ENCODE measurements at regions not wholly inside any gene's neighbourhood (a gene's known extent, or its start where the extent isn't known, plus 50 kb on each side); places are given as distances from the start of the nearest gene placed in this dataset.

GRCh38 chr15:98386561-98386960, 261.8 kb upstream of the IGF1R start:
- Histone ChIP-seq H3K4me3 (ENCODE audit: low read length, poor library complexity, severe bottlenecking) (no peak overlapping the region), H3K9ac (ENCODE audit: low read depth, low read length, poor library complexity, severe bottlenecking) (no peak overlapping the region), H3K9me2 (replicated peaks; ENCODE audit: low read depth, low read length) (no peaks in the 10 kb centered on the region), H4K20me1 (ENCODE audit: insufficient read depth, low read length, poor library complexity, severe bottlenecking) (no peaks in the 10 kb centered on the region), H3K9me3 (ENCODE audit: insufficient read depth, low read depth, low read length) (no peaks in the 10 kb centered on the region), H3K4me2 (ENCODE audit: low read depth, low read length, poor library complexity, severe bottlenecking) (no peak overlapping the region), H2AFZ (ENCODE audit: low read length) (no peak overlapping the region), H3K36me3 (ENCODE audit: insufficient read depth, low read length) (no peaks in the 10 kb centered on the region), H3K27me3 (ENCODE audit: insufficient read depth, low read length, poor library complexity, severe bottlenecking) (no peaks in the 10 kb centered on the region), H3K79me2 (ENCODE audit: insufficient read depth, low read length) (no peaks in the 10 kb centered on the region), H3K4me1 (ENCODE audit: insufficient read depth, low read length, poor library complexity, severe bottlenecking) (no peaks in the 10 kb centered on the region), H3F3A (ENCODE audit: low read depth) (no peaks in the 10 kb centered on the region)
- TF ChIP-seq, protein P1, sequence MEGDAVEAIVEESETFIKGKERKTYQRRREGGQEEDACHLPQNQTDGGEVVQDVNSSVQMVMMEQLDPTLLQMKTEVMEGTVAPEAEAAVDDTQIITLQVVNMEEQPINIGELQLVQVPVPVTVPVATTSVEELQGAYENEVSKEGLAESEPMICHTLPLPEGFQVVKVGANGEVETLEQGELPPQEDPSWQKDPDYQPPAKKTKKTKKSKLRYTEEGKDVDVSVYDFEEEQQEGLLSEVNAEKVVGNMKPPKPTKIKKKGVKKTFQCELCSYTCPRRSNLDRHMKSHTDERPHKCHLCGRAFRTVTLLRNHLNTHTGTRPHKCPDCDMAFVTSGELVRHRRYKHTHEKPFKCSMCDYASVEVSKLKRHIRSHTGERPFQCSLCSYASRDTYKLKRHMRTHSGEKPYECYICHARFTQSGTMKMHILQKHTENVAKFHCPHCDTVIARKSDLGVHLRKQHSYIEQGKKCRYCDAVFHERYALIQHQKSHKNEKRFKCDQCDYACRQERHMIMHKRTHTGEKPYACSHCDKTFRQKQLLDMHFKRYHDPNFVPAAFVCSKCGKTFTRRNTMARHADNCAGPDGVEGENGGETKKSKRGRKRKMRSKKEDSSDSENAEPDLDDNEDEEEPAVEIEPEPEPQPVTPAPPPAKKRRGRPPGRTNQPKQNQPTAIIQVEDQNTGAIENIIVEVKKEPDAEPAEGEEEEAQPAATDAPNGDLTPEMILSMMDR (conservative IDR thresholded peaks at IDR 0.05; ENCODE audit: low read length): no peak
- no peak for TF ChIP-seq EZH2phosphoT487 (IDR thresholded peaks at IDR 0.05; ENCODE audit: borderline replicate concordance)

DNA sequence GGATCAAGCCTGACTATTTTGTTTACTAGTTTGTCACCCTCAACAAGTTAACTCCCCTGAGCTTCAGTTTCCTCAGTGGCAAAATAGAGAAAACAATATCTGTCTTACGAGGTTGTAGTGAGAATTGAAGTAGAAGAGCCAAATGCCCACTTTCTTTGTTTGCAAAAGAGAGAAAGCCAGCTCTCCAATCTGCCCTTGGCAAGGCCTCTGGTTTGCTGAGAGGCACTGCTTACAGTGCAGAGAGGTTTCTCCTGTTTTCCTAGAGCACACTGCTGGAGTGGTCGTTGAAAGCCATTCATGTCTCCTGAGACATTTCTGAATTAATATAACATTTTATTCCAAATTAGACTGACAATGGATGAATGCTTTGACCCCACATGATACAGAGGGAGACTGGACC, 260.5 kb upstream of the IGF1R start:
- Histone ChIP-seq H3K4me1 (ENCODE audit: insufficient read depth, low read length, poor library complexity, severe bottlenecking) (no peaks in the 10 kb centered on the region), H3F3A (ENCODE audit: low read depth) (no peaks in the 10 kb centered on the region), H3K4me2 (ENCODE audit: low read depth, low read length, poor library complexity, severe bottlenecking) (no peak overlapping the region), H3K27me3 (ENCODE audit: insufficient read depth, low read length, poor library complexity, severe bottlenecking) (no peaks in the 10 kb centered on the region), H4K20me1 (ENCODE audit: insufficient read depth, low read length, poor library complexity, severe bottlenecking) (no peaks in the 10 kb centered on the region), H2AFZ (ENCODE audit: low read length) (no peak overlapping the region), H3K9me3 (ENCODE audit: insufficient read depth, low read depth, low read length) (no peaks in the 10 kb centered on the region), H3K9me2 (replicated peaks; ENCODE audit: low read depth, low read length) (no peaks in the 10 kb centered on the region), H3K79me2 (ENCODE audit: insufficient read depth, low read length) (no peaks in the 10 kb centered on the region), H3K9ac (ENCODE audit: low read depth, low read length, poor library complexity, severe bottlenecking) (no peak overlapping the region), H3K36me3 (ENCODE audit: insufficient read depth, low read length) (no peaks in the 10 kb centered on the region), H3K4me3 (ENCODE audit: low read length, poor library complexity, severe bottlenecking) (no peak overlapping the region)
- TF ChIP-seq EZH2phosphoT487 (IDR thresholded peaks at IDR 0.05; ENCODE audit: borderline replicate concordance): no peak
- TF ChIP-seq, protein P1 (conservative IDR thresholded peaks at IDR 0.05; ENCODE audit: low read length): no peak

- no peak overlapping the region for H3K4me2 ChIP-seq (ENCODE audit: low read depth, low read length, poor library complexity, severe bottlenecking)
- no peaks in the 10 kb centered on the region for H3K27me3 ChIP-seq (ENCODE audit: insufficient read depth, low read length, poor library complexity, severe bottlenecking)
- no peak for TF ChIP-seq EZH2phosphoT487 (IDR thresholded peaks at IDR 0.05; ENCODE audit: borderline replicate concordance)
- TF ChIP-seq, protein P1 (conservative IDR thresholded peaks at IDR 0.05; ENCODE audit: low read length): no peak
- no peaks in the 10 kb centered on the region for H3K4me1 ChIP-seq (ENCODE audit: insufficient read depth, low read length, poor library complexity, severe bottlenecking)
- no peak overlapping the region for H3K4me3 ChIP-seq (ENCODE audit: low read length, poor library complexity, severe bottlenecking)
- no peaks in the 10 kb centered on the region for H3K9me3 ChIP-seq (ENCODE audit: insufficient read depth, low read depth, low read length)
- H3K79me2 ChIP-seq (ENCODE audit: insufficient read depth, low read length): no peaks in the 10 kb centered on the region
- H2AFZ ChIP-seq (ENCODE audit: low read length): no peak overlapping the region
- H3K9ac ChIP-seq (ENCODE audit: low read depth, low read length, poor library complexity, severe bottlenecking): no peak overlapping the region
- no peaks in the 10 kb centered on the region for H3K9me2 ChIP-seq (replicated peaks; ENCODE audit: low read depth, low read length)
- H4K20me1 ChIP-seq (ENCODE audit: insufficient read depth, low read length, poor library complexity, severe bottlenecking): no peaks in the 10 kb centered on the region
- H3F3A ChIP-seq (ENCODE audit: low read depth): no peaks in the 10 kb centered on the region
- H3K36me3 ChIP-seq (ENCODE audit: insufficient read depth, low read length): no peaks in the 10 kb centered on the region
These were observed 257.3 kb upstream of the IGF1R start for GRCh38 chr15:98390946-98391530.

Measured in Loucy (cell line).